ENCODE measurements at regions not wholly inside any gene's neighbourhood (a gene's known extent, or its start where the extent isn't known, plus 50 kb on each side); places are given as distances from the start of the nearest gene placed in this dataset.
"Not testable (repeated sequence)": the region's sequence is repeated elsewhere in the genome, so short reads cannot be mapped to it uniquely, and the experiment has no call there.

DNA sequence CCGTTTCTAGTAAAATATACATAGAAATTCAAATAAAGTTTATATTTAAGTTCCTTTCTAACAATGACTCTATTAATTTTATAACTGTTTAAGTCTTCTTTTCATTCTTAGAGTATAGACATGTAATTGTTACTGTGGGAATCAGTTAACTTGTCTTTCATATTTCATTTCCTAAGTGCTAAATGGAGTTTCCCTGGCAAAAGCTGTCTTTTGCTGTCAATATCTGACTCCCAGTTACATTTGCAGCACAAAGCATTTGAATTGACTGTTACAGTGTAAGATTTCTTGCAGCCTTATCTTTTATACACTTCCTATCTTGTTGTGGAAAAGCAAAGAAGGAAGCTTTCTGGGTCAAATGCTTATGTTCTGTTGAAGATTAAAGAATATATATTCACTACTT lies 1026.3 kb downstream of the CDH9 start:
- DNase-seq (ENCODE audit: low spot score in 2 of 2) (no peak), FAIRE-seq (no peak)

DNA sequence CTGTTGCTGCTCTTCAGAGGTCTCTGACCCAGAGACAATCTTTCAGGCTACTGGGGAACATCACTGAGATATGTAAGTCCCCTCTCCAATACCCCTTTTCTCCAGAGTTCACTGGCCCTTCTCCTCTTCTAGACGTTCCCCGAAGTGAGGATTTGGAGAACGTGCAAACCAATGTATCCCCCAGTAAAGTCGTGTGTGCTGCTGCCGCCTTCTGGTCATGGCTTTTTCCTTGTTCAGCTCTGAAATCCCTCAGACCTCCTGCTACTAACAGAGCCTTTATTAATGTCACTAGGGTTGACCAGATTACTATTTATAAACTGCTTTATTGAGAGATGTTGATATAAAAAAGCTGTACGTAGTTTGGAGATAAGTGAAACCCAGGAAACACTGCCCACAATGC lies 1028.6 kb downstream of the CDH9 start:
- no peak for DNase-seq (ENCODE audit: low spot score in 2 of 2)

DNA sequence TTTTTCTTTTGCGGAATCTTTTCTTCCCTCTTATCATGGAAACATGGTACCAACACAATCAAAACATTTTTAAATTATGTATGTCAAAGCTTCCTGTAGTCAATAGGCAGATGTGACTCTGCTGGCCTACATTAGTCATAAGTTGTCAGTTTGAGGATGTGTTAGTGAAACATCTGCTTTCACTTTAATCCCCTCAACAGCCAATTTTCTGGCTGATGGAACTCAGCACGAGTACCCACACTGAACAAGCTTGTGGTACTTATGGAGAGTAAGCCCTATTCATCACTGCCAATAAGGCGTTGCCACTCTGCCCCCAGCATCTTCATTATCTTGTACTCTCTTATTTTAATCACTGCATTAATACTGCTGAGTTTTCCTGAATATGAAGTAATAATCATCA lies 1034.4 kb downstream of the CDH9 start:
- no peak for FAIRE-seq

More for the DNA sequence above, 1028.6 kb downstream of the CDH9 start:
- FAIRE-seq: no peak

DNA sequence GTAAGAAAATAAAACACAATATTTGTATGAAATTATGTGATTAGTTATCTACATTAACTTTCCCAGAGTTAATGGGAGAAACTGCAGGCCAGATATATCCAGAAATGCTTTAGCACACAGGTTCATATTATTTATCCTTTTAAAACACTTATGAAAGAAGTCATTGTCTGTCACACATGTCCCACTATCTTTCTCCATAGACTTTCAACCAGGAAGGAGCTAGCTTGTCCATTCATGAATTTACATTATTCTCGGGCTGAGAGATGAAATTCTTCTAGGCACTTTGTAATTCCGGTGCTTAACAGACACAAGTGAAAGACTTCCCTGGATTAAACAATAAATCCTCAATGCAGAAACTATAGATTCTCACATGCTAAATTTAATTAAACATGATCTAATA lies 1043.2 kb downstream of the CDH9 start:
- FAIRE-seq (no peak), DNase-seq (ENCODE audit: low spot score in 2 of 2) (no peak)

More for the DNA sequence above, 1034.4 kb downstream of the CDH9 start:
- no peak for DNase-seq (ENCODE audit: low spot score in 2 of 2)

DNA sequence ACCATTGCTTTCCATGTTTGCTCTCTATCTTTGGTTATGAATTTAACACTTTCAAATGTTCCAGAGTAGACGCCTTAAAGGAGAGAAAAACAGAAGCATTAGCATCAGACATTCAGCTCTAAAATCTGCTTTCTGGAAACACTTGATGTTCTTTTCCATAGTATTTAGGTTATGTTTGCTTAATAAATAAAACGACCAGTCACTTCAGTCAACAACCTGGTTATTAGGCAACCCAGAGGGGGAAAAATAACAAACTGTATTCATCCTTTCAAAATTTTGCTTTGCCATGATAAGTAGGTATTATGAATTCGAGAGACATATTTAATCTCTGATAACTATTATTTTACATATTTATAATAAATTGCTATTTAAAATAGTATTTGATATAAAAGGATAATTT lies 1044.7 kb downstream of the CDH9 start:
- FAIRE-seq: peak; percentile 31
- DNase-seq (ENCODE audit: low spot score in 2 of 2): no peak

DNA sequence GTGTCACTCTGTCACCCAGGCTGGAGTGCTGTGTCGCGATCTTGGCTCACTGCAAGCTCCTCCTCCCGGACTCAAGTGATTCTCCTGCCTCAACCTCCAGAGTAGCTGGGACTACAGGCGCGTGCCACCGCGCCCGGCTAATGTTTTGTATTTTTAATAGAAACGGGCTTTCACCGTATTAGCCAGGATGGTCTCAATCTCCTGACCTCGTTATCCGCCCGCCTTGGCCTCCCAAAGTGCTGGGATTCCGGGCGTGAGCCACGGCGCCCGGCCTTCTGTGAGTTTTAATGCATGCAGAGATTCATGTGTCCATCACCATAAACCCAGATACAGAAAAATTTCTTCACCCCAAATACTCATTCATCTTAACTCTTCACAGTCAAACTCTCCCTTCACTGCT lies 1046.7 kb downstream of the CDH9 start:
- DNase-seq (ENCODE audit: low spot score in 2 of 2) (no peak), FAIRE-seq (no peak)

DNA sequence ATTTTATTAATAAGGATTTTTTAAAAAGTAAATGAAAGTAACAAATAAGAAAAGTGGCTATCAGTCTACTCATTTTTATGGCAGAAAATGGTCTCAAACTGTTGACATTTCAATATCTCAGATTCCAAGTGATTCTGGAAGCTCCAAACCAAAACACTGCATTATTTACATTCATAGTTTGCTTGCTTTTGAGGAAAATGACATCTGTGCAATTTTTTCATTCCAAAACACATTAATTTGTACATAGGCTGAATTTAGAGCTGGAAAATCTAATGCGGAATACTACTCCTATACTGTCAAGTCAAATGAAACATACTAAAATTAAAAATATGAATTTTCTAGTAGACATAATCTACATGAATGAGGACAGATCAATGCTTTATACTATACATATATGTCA lies 1047.6 kb downstream of the CDH9 start:
- DNase-seq (ENCODE audit: low spot score in 2 of 2) (no peak), FAIRE-seq (no peak)

DNA sequence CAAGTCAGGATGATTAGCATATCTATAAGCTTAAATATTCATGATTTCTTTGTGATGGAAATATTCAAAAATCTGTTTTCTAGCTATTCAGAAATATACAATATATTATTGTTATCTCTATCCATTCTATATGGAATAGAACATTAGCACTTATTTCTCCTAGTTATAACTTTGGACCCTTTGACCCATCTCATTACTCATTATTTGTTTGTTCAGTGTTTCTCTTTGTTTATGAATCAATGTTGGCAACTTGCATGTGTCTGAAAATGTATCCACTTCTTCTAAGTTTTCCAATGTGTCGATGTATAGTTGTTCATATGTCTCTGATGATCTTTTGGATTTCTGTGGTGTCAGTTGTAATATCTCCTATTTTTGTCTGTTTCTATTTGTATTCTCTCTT lies 1059.3 kb downstream of the CDH9 start:
- DNase-seq (ENCODE audit: low spot score in 2 of 2): no peak
- no peak for FAIRE-seq

DNA sequence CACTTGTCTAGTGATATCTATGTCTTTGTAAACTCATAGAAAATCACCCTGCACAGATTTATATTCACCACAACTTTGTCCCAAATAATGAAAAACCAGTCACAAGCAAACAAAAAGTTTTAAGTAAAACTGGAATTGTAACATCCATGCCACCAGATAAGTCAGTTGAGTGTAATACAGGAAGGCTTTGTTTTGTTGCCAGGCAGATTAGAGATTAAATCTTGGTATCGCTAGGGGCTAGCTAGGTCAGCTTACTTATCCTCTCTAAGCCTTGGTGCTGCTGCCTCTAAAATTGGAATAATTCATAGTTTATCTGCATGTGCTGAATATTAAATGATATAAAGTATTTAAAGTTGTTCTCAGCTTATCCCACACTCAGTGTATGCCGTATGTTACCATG lies 1062.5 kb downstream of the CDH9 start:
- FAIRE-seq (no peak), DNase-seq (ENCODE audit: low spot score in 2 of 2) (no peak)

DNA sequence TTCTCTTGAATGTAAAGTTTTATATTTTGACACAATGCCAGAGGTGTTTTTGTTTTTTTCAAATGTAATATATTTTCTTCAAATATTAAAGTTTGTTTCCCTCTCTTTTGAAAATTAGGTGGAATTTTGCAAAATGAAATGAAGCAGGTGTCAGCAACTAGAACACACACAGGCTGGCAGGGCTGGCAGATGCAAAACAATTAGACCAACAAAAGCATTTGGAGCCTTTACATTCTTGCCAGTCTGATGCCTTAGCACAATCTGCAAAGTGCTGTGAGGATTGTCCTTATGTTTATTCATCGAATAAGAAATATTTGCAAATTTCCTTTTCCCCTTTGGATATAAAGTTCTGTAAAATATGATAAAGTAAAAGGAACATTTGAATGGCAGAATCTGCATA lies 1063.9 kb downstream of the CDH9 start:
- FAIRE-seq (no peak), DNase-seq (ENCODE audit: low spot score in 2 of 2) (no peak)

DNA sequence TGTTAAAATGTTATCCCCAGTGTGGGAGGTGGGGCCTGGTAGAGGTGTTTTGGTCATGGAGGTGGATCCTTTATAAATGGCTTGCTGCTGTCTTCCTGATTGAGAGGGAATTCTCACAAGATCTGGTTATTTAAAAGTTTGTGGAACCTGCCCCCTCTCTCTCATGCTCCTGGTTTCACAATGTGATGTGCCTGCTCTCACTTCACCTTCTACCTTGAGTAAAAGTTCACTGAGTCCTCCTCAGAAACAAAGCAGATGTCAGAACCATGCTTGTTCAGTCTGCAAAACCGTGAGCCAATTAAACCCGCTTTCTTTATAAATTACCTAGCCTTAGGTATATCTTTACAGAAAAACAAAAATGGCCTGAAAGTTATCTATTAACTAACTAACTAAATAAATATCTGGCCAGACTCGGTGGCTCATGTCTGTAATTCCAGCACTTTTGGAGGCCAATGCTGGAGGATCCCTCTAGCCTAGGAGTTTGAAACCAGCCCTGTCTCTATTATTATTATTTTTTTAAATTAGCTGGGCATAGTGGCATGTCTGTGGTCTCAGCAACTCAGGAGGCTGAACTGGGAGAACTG lies 1067.4 kb downstream of the CDH9 start:
- DNase-seq (ENCODE audit: low spot score in 2 of 2) (no peak), FAIRE-seq (no peak)

DNA sequence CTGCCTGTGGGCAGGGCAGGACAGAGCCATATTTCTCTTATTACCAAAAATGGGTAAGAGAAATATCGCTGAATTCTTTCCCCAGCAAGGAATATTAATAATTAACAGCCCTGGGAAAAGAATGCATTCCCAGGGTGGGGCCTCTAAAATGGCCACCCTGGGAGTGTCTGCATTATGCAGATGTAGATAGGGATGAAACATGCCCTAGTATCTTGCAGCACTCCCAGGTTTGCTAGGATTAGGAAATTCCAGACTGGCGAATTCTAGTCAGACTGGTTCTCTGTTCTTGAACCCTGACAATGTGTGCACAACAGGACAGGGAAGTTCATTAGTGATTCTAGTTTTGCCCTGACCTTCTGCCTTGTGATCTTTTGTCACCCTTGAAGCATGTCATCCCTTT lies 1069.3 kb downstream of the CDH9 start:
- FAIRE-seq; DNase-seq (ENCODE audit: low spot score in 2 of 2): not testable (repeated sequence)

DNA sequence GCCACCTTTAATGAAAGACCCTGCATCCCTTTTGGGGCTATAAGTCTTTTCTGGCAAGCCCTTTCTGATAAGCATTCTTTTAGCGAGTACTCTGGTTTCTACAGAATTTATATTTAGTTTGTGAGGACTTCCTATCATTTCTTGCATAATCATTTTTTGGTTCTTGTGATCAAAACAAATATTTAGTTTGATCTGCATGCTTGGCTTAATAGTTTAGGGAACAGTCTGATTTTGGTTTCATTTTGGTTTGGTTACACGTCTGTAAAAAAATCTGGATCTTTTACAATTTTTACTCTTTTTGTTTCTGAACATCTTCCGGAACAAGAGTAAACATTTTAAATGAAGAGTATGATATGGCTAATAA lies 1074.4 kb downstream of the CDH9 start:
- FAIRE-seq: no peak

DNA sequence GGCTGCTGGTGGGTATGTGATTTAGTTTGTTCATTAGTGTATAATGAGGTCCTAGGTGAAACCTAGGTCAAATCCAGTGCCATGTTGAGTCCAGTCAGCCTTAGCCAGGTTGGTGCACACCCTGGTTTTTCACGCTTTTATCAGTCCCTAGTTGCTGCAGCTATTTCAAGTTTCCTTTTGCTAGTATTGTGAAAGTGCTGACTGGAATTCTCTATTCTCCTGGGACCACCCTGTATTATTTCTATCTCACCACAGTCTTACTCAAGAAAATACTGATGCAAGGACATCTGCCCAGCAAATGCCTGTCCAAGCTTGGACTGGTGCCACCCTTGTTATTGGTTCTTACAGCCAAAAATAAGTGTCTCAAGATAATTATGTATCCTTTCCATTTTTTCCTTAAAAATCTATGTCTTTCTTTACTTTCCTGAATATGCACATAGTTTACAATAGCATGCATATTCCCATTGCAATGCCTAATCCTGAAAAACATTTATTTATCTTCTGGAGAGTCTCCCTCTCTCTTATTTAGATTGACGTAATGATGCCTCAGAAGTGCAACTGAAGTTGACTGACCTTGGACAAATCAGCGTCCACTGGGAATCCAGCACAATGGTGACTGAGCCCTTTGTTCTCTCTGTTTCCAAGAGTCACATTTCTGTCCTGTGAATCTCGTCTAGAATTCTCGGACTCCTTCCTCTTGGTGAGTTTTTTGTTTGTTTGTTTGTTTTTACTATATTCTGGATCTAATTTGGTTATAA lies 1075.0 kb downstream of the CDH9 start:
- no peak for FAIRE-seq
- DNase-seq (ENCODE audit: low spot score in 2 of 2): no peak

More for the DNA sequence above, 1074.4 kb downstream of the CDH9 start:
- no peak for DNase-seq (ENCODE audit: low spot score in 2 of 2)

DNA sequence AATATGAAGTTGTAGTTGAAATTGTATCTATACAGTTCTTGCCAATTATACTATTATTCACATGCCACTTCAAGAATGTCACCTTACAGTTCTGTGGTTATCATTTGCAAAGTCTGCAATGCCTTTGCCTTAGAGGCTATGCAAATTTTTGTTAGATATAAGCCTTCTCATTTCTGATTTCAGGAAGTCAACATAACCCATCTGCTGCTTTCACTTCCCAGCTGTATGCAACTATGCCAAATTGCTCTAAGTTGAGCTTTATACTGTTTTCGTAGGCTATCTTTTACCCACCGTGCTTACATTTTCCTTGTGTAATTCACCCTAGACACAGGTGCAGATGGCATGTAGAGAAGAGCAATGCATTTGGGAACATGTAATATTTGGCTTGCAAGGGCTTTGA lies 1083.0 kb downstream of the CDH9 start:
- FAIRE-seq (no peak), DNase-seq (ENCODE audit: low spot score in 2 of 2) (no peak)

DNA sequence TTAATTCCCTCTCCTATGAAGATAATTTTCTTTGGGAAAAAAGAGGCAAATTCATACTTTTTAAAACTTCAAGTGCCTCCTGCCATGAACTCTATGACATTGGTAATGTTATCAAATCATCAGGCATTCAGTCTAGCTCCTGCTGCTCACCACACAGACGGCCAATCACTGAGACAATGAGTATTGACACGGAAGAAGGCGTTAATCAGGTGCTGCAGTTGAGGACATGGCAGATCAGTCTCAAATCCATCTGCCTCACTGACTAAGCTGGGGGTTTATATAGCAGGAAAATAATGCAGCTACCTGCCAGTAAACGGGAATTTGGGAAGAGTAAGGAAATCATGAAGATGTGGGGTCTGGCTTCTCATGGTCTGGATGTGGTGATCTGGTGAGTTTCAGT lies 1087.7 kb downstream of the CDH9 start:
- no peak for FAIRE-seq
- no peak for DNase-seq (ENCODE audit: low spot score in 2 of 2)

DNA sequence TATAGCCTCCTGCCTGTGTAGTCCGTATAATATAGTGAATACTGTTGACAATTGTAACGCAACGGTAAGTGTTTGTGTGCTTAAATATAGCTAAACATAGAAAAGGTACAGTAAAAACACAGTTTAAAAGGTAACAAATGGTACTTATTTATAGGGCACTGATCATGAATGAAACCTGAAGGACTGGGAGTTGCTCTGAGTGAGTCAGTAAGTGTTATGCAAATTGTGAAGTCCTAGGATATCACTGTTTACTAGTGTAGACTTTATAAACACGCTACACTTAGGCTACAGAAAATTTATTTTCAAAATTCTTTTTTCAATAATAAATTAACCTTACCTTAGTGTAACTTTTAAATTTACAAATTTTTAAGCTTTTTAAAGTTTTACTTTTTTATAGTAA lies 1090.1 kb downstream of the CDH9 start:
- peak; percentile 69 for FAIRE-seq
- no peak for DNase-seq (ENCODE audit: low spot score in 2 of 2)

DNA sequence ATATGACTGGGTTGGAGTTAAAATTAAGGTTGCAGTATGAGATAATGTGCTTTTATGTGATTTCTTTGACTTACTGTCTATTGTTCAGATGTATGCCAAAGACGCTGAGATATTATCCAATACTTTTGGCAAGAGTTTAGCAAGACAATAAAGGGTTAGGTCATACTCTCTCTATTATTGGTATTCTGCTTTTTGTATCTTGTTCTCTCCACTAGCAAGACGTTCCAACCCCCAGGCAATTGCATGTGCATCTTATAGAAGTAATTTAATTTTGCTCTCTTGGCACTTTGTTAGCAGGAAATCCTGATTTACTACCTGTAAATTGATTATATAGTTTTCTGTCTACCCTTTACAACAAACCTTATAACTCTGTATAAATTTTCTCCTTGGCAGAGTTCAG lies 1093.6 kb downstream of the CDH9 start:
- DNase-seq (ENCODE audit: low spot score in 2 of 2): no peak
- FAIRE-seq: no peak

DNA sequence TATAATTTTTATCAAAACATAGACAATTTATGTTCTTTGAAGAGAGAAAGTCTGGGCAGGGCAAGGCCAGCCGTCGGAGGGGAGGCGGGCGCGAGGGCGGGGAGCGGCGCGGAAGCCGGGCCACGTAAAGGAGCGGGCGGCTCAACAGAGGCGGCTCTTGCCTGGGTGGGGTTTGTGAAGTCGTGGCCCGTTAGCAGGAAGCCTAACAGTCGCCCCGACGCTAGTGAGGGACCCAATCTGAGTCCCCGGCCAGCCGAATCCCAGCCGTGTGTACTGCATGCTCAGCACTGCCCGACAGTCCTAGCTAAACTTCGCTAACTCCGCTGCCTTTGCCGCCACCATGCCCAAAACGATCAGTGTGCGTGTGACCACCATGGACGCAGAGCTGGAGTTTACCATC lies 1129.2 kb downstream of the CDH9 start:
- DNase-seq (ENCODE audit: low spot score in 2 of 2): no peak
- FAIRE-seq: no peak

DNA sequence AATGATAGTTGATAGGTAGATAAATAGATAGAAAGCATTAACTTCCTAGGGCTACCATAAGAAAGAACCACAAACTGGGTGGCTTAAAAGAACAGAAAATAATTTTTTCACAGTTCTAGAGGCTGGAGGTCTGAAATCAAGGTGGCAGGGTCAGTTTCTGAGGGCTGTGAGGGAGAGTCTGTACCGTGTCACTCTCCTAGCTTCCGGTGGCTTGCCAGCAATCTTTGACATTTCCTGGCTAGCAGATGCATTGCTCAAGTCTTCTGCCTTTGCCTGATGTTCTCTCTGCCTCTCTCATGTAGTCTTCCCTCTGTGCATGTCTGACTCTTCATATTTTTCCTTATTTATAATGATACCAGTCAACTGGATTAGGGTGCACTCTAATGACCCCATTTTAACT lies 1132.7 kb downstream of the CDH9 start:
- DNase-seq (ENCODE audit: low spot score in 2 of 2) (no peak), FAIRE-seq (no peak)

DNA sequence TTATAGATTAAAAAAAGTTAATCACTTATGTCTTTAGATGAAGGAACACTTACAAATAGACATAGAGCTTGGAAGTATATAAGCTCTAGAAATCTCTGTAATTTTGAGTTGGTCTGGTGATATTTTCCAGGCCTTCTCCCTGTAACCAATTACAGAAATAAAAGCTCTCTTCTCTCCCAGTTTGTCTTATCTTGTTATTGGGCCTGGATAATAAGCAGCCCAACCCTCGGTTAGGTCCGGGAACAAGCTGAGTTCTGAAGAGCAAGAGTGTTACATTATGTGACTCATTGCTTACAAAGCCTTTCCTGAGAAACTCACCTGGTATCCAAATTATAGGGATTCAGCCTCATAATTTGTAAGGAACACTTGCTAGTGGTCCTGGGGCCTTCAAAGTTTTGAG lies 1146.2 kb downstream of the CDH9 start:
- DNase-seq (ENCODE audit: low spot score in 2 of 2) (no peak), FAIRE-seq (no peak)

DNA sequence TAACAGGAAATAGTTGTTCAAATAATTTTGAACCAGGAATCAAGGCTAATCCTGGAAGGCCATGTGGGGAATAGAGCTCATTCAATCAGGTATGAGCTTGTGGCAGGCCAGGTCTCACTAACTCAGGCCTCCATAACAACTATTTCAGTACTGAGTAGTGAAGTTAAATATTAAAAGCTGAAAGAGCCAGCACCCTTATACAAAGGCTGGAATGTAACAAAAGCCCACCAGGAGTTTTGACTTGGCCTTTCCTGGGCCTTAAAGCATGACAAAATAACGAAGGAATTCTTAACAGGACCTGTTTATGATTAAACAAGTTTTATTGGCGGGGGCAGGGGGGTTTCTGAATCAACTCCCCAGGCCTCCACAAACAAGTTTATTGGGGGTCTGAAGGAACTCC lies 1146.7 kb downstream of the CDH9 start:
- FAIRE-seq (no peak), DNase-seq (ENCODE audit: low spot score in 2 of 2) (no peak)
